ENCODE measurements at regions not wholly inside any gene's neighbourhood (a gene's known extent, or its start where the extent isn't known, plus 50 kb on each side); places are given as distances from the start of the nearest gene placed in this dataset.

DNA sequence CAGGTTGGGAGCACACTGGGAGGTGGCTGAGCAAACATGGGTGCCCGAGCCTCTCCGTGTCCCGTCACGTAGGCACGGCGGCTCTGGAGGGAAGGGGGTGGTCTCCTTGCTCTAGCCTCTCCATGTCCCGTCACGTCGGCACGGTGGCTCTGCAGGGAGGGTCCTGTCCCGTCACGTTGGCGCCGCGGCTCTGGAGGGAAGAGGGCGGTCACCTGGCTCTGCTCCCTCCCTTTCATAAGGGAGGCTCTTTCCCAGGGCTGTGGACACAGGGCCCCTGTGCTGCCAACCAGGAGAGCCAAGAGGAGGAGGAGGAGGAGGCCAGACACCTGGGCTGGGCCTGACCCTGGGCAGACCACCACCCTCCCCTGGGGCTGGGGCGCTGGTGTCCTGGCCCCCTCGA lies 1173.7 kb downstream of the BRD1 start:
- no peak for DNase-seq (ENCODE audit: low spot score)

DNA sequence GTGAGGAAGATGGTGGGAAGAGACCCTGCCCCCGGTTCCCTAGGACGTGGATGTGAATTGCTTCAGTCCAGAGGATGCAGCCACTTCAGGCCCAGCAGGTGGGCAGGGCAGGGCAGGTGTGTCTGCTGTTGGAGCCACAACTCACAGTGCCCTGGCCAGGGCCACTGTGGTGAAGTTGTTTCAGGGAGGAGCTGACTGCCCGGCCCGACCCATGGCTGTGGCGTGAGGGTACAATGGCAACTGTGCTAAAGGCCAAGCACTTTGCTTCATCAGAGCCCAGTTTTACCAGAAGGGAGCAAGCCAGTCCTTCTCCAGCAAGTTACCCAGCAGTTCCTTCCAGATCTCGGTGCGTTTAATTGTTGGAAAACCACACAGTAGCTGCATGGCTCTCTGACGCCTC lies 1174.4 kb downstream of the BRD1 start:
- DNase-seq (ENCODE audit: low spot score) = no peak

DNA sequence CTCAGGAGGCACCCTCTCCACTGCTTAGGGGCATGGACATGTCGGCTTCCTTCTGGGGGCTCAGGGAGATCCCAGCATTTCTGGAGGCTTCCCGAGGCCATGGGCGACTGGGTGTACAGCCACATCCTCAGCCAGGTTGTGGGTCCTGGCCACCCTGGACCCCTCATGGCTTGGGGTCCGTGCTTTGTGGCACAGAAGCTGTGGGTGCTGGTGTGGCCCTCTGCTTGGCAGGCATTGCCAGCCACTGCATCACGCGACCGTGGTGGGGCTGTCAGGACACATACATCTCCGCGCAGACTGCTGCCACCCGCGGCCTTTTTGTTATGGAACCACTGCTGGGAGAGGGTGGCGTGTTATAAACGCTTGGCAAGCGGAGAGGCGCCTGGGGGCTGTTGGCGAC lies 1174.9 kb downstream of the BRD1 start:
- DNase-seq (ENCODE audit: low spot score) = no peak

DNA sequence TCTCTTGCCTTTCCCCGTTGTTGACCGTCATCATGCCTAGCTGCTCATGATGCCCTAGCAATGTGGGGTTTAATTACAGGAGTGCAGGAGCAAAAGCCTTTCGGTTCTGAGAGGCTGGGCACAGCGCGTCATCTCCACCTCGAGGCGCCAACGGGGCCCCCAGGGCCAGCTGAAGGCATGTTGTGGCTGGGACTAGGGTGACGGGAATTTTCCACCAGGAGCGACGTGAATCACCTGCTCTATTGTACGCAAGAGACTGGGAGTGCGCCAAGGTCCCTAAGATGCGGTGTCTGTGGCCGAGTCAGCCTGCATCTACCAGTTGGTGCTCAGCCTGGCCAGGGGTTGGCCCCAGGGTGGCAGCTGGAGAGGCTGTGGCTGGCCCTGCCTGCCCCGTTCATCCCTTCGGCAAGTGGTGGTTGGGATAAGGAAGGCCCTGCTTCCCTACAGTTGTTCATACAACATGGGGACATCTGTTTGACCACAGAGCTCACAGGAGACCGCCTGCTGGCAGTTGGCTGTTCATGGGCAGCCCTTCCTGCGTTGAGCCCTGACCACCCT lies 1175.6 kb downstream of the BRD1 start:
- no peak for DNase-seq (ENCODE audit: low spot score)

DNA sequence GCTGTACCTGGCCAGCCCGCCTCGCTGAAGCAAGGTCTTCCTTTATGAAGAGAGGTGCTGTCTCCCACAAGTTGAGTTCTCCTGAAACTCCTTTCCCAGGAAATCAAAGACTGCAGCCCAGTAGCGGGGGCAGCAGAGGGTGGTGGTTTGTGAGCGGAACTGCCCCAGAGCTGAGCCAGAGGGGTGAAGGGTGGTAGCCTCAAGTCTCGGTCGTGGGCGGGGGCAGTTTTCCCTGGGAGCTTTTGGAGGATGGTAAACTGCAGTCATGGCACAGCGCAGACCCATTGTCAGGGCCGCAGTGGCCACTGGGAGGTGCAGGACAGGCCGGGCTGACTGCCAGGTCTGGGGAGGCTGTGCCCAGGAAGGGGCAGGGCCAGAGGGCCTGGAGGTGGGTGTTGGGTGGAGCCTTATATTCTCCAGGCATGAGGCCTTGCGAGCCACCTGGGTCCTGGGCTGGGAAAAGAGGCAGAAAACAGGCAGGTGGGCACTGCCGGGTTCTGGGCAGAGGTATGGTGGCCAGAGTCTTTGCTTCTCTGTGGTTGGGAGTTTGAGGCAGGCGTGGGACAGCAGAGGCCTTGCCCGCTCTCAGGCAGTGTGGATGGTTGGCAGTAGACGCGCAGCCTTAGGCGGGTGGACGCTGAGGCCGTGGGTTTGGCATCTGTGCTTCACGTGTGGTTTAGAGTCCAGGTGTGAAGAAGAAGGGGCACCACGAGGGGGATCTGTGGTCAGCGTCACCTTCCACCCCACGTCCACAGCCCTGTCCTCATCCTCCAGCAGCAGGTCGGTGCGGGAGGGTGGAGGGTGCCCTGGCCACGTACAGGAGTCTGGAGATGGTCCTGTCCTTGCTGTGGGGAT lies 1176.4 kb downstream of the BRD1 start:
- DNase-seq (ENCODE audit: low spot score) = no peak

DNA sequence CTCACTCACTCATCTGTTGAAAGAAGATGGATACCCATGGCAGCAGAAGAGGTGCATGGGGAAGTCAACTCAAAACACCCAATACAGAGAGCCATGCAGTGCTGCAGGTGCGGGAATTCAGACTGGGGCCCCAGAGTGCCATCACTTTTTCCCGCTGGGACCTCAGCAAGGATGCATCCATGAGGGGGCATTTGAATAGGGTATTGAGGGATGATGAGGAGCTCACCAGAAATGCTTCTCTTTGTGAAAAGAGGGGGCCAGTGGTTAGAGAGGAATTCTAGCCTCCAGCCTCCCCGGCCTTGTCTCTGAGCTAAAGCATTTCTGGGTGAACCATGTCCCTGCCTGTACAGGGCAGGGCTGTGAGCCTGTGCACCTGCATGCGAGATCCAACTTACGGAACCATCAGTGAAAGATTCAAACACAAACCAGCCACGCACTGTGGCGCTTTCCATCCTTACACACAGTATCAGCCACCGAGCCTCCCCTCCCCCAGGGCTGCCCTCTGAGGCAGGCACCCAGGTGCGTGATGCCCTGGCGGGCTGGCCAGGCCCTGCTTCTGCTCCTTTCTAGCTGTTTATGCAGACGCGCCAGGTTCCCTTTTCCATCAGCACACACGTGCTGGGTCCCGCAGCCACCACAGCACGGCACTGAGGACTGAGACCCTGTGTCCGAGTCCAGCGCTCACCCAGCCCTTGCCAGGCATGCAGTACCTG lies 1177.2 kb downstream of the BRD1 start:
- no peak for DNase-seq (ENCODE audit: low spot score)

DNA sequence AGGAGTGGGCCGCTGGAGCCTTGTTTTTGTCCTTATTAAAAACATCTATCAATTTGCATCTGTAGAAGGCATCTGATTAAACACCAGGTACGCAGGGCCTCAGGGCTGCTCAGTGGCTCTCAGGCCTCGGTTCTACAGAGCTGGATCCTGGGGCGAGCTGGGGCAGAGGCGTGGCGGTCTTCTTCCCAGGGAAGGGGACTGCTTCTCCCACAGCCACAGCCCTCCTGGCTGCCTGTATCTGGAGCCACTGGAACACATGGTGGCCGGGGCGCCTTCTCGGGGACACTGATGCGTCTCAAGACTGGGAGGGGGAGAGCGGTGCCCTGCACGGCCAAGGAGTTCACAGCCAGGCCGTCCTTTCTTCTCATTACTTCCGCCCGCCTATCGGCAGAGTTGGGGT lies 1178.2 kb downstream of the BRD1 start:
- no peak for DNase-seq (ENCODE audit: low spot score)

DNA sequence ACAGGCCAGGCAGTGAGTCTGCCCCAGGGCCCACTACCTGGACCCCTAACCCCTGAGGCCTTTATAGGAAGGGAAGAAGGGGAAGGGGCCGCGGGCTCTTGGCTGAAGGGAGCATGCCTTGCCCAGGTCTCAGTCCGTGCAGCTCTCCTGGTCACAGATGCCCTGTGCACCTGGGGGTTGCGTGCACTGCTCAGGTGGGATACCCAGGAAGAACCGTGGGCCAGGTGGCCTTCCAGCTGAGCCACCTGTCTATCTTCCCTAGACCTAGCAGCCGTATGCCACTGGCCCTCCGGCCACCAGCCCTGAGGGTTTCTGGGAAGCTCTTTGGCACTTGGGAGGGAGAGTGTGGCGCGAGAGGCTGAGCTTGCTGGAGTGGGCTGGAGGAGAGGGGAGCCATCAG lies 1178.6 kb downstream of the BRD1 start:
- no peak for DNase-seq (ENCODE audit: low spot score)

DNA sequence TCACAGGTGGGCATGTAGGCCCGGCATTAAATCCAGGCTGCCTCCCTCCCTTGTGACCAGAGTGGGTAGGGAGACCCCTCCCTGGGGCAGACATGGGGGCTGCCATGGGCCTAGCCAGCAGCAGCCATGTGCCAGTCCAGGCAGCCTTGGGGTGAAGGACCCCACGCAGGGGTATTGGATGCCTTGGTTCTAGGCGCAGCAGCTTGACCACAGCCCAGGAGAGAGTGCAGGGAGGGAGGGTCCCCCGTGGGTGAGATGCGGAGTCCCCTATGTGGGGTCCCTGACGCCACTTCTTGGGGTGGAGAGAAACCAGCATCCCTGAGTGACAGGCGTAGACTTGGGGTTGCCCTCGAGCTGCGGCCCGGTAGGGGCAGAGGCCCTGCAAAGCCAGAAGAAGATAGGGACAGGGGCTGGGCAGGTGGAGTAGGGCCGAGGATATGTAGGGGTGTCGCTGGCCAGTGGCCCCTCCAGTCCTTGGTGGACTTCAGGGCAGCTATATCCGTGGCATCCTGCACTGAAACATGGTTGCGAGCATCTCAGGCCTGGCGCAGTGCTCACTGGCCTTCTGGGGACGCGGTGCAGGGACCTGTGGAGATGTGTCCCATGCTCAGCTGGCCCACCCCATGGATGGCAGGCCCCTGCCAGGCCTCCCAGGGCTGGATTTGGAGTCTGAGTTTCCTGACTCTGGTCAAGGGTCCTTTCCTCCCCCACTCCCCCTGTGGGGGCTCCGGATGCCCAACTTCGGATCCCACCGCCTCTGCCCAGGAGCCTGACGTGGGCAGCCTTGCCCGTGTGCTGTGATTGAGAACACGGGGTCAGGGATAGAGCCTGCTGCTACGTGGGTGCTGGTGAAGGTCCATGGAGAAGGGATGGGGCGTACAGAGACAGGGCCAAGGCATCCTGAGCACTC lies 1179.8 kb downstream of the BRD1 start:
- DNase-seq (ENCODE audit: low spot score) = no peak

DNA sequence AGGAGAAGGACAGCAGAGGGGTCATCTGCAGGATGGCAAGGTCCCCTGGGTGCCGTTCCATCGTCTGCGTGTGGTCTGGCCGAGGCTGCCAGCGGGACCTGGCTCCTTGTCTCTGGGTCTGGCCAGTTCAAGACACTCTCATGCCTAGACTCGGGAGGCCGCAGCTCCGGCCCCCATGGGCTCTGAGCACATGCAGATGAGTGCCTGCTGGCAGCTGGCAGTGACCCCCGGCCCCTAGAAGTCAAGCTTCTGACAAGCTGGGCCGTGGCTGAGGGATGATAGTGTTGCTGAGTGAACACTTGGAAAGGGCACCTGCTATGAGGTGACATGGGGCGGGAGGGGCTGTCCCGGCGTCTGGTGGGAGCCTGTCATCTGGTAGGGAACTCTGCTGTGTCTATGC lies 1180.6 kb downstream of the BRD1 start:
- DNase-seq (ENCODE audit: low spot score) = no peak

DNA sequence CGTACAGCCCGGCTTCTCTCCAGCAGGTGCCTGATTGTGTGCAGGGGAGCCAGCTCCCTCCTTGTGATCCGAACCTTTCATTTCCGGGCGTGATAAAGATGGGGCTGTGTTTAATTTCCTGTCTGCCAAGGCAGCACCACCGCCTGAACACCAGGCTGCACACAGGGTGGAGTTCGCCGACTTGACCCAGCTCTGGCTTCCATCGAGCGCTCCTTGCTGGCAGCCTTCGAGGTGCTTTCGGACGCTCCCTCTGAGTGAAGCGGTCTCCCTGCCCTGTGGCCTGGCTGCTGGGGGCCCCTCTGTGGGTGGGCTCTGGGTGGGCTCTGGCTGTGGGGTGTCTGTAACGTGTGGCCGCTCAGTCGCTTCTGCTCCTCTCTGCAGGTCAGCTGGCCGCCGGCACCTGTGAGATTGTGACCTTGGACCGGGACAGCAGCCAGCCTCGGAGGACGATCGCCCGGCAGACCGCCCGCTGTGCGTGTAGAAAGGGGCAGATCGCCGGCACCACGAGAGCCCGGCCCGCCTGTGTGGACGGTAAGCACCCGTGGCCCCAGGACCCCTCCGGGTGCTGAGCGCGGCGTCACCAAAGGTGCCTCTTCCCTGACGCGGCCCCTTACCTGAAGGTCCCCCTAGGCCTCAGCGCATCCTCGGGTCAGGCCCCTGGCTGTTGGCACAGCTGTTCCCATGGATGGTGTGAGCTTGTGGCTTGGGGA lies 1181.3 kb downstream of the BRD1 start:
- DNase-seq (ENCODE audit: low spot score) = no peak

DNA sequence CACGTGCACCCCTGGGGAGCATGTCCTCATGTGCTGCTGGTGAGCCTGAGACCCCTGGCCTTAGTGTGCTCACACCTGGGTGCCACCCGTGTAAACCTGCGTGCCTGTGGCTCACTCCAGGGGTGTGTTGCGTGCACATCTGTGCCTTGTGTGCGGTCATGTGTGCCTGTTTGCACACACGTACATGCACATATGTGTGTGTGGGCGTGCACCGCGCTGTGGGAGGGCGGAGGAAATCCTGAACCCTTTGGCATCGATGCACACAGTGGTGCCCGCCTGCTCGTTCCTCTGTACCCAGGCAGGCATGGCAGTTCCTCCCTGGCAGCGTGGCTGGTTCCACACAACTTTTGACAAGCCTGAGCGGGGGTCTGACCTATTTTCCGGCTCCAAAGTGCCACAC lies 1181.9 kb downstream of the BRD1 start:
- DNase-seq (ENCODE audit: low spot score) = no peak

DNA sequence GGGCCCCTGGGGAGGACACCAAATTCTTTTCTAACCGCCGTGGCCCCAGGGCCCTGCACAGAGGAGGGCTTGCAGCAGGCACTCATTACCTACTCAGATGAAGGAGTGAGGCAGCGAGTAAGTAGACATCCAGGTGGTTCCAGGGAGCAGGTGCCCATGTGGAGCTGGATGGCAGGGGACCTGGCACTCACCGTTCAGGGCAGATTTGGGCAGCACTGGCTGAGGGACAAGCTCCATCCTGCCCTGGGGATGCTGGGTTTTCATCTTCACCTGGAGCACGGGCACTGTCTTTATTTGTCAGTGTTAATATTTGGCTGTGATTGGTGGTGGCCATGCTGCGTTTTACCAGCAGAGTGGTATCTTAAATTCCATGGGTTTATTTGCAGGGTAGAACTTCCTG lies 1182.7 kb downstream of the BRD1 start:
- DNase-seq (ENCODE audit: low spot score) = no peak

DNA sequence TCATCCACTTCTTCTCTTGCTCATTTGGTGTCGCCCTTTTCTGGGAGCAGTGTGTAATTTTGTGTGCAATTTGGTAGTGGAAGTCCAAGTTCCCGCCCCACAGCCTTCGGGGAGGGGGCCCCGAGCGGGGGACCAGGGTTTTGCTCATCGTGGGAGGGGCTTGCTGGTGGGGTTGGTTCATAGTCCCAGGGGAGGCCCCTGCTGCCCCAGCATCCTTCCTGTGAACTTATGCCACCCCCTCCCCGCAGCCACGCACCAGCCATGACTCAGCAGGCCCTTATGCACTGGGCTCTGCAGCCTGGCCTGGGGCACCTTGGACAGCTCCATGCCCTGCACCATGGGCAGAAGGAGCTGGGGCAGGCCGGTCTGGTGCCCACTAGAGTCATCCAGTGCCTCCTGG lies 1183.6 kb downstream of the BRD1 start:
- DNase-seq (ENCODE audit: low spot score) = no peak

DNA sequence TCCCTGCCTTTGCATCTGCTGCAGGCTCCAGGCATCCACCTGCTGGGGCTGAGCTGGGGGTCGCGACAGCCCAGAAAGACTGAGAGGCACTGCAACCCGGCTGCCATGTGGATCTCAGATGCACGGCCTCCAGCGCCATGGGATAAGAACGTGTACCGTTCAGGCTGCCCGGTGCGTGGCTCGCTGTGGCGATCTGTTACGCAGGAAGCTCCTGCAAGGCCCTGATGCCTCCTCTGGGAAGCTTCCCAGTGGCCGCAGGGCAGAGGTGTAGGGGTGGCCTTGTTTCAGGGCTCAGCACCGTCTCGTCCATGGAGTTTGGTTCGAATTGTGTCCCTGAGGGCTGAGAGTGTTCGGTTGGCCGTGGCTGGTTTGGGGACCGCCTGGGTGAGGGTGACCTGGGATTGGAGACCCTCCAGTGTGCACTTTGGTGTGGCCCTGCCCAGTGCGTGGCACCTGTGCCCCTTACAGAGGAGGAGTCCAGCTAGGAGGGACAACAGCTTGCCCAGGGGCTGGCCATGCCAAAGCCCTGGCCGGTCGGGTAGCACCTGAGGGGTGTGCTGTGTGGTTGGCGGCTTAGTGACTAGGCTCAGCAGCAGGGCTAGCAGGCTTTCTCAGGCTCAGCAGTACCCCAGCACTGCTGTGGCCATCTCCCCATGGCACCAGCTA lies 1184.5 kb downstream of the BRD1 start:
- DNase-seq (ENCODE audit: low spot score) = no peak

DNA sequence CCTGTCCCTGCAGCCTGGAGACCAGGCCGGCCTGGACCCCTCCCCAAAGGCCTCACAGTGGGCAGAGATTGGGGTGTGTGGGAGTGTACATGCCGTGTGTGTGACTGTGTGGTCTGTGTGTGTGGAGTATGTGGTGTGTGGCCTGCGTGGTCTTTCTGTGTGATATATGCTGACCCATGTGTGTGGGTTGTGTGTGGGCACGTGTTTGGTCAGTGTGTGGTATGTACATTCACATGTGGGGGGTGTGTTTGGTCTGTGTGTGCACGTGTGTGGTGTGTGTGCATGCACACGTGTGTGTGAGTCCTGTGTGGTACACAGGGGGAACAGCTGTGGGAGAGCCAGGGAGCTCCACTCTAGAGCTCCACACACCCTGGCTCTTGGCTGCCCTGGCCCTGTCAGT lies 1185.1 kb downstream of the BRD1 start:
- no peak for DNase-seq (ENCODE audit: low spot score)

DNA sequence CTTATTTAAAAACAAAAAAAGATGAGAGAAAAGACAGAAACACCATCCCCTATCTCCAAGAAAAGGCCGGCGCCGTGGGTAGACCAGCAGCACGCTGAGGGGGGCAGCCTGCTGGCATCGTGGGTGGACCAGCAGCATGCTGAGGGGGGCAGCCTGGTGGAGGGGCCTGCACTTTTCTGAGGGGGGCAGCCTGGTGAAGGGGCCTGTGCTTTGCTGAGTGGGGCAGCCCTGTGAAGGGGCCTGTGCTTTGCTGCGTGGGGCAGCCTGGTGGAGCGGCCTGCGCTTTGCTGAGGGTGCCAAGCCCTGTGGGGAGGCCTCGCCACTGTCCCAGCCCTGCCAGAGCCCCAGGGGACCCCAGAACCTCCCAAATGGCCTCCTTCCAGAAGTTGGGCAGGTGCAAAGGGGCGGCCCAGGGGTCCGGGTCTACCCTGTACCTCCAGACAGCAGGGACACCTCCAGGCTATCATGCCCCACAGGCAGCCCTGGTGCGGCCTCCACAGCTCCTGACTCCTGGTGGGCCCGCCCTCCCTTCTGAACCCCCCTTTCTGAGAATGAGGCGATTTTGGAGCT lies 1185.7 kb downstream of the BRD1 start:
- DNase-seq (ENCODE audit: low spot score) = no peak

DNA sequence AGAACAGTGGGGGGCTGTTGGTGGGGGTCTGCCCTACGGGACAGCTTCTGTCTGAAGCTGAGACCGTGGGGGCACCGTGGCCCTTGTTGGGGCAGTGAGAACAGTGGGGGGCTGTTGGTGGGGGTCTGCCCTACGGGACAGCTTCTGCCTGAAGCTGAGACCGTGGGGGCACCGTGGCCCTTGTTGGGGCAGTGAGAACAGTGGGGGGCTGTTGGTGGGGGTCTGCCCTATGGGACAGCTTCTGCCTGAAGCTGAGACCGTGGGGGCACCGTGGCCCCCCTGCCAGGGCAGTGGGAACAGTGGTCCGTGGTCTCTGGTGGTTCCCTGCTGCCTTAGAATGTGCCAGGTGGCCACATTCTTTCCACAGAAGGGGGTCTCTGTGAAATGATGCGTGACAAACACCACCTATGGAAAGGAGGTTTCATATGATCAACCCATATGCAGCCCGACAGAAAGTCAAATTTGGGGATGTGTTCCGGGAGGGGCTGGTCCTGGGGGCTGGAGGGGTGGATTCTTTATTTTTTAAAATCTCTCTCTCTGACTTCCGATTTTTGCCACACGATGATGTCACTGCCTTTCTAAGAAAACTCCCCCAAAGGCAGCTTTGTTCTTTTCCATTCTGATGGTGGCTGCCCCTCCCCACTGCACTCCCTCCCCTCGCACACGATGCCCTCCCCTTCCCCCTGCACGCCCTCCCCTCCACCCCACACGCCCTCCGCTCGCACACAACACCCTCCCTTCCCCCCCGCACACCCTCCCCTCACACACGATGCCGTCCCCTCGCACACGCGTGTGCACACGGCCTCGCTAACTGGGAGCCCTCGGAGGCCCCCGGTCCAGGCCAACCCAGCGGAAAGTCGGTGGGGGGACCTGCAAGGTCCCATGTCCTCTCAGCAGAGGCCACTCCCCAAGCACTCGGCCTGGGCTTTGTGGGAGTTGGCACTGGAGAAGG lies 1186.5 kb downstream of the BRD1 start:
- no peak for DNase-seq (ENCODE audit: low spot score)

DNA sequence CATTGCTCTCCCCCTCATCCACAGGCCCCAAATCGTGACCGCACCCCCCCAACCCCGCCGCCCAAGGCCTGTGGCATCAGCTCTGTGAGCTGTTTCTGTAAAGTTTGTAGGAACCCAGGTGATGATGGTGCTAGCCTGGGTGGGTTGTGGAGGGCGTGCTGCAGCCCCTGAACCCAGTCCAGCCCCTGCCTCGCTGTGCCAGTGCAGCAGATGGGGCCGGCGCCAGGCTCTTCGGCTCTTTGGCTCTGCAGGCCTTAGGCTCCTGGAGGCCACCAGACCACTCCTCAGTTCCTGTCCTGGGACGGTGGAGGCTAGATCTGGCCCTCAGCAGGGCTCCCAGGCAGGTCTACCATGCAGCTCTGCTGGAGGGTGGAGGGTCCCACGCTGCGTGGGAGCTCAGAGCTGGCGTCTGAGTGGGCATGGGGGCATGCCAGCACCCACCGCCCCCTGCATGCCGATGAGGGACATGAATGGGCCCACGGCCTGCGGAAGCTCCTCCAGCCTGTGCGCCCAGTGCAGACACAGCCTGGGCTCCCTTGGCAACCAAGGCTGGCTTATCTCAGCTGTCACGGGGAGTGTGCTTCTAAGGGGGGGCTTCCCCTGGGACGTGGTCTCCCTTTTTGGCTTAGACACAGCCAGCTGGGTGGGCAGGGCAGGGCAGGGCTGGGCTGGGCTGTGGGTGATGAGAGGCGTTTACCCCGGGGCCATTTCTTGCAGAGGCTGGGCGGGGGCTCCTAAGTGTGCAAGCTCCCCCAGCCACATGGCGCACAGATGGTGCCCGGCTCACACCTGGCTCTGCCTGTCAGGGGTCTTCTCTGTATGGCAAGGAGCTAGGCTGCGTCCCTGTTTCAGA lies 1187.6 kb downstream of the BRD1 start:
- no peak for DNase-seq (ENCODE audit: low spot score)
